Brain microvascular endothelial cell (primary cell): ENCODE measurements at regions not wholly inside any gene's neighbourhood (a gene's known extent, or its start where the extent isn't known, plus 50 kb on each side); places are given as distances from the start of the nearest gene placed in this dataset.
"Not testable (repeated sequence)": the region's sequence is repeated elsewhere in the genome, so short reads cannot be mapped to it uniquely, and the experiment has no call there.

Source experiments
- DNase-seq: peaks from one replicate; pipeline ENCODE4 v3.0.0-alpha.2; 2020
- H3K27ac ChIP-seq: fragments of 250-450 bp; sonication (Bioruptor Pico); 2 replicates; pipeline ENCODE4 v1.5.1; 2020; ENCODE audit warnings: mild to moderate bottlenecking, moderate library complexity
- H3K27me3 ChIP-seq: fragments of 250-450 bp; sonication (Bioruptor Pico); replicated peaks from 2 replicates; pipeline ENCODE4 v1.5.1; 2020; ENCODE audit warnings: mild to moderate bottlenecking
- H3K36me3 ChIP-seq: fragments of 250-450 bp; sonication (Bioruptor Pico); replicated peaks from 2 replicates; pipeline ENCODE4 v1.5.1; 2020; ENCODE audit warnings: mild to moderate bottlenecking
- H3K4me3 ChIP-seq: 2 replicates; pipeline ENCODE4 v1.5.1; 2011; ENCODE audit warnings: low read depth, mild to moderate bottlenecking, control low read depth, low read length, moderate library complexity
- in situ Hi-C: cut with HindIII; loops from 2 replicates; pipeline ENCODE4 v1.10.0; 2017; ENCODE audit warnings: low sequenced_read_pairs, low pct_ligation_motif_present
- TF ChIP-seq, protein P1 (sequence below): IDR thresholded peaks from 2 replicates; pipeline ENCODE4 v1.5.1; 2011; ENCODE audit warnings: low read depth, mild to moderate bottlenecking, moderate library complexity, low read length, control low read depth, inconsistent platforms; ENCODE audit errors: missing control alignments

DNA sequence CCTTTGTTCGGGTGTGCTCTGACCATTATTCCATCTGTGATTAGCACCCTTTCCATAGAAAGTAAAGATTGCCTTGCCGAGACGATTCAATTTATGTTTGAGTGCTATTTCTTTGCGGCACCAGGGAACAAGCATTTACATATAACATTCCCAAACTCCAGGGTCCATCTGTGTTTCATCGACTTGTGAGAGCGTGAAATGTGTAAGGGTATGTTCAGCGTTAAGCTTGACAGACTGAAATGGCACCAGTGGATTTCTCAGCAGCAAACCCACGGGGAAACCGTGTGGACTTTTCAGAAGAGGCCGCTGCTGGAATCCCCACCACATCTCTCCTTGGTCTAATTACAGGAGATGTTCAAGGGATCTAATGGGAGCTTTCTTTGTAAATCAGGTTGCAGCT, 270.5 kb downstream of the TCERG1L start:
- Histone ChIP-seq H3K4me3 (no peak overlapping the region), H3K27ac (no peak overlapping the region), H3K36me3 (no peaks in the 10 kb centered on the region), H3K27me3 (no peaks in the 10 kb centered on the region)
- in situ Hi-C loops = no loop called here
- TF ChIP-seq, protein P1, sequence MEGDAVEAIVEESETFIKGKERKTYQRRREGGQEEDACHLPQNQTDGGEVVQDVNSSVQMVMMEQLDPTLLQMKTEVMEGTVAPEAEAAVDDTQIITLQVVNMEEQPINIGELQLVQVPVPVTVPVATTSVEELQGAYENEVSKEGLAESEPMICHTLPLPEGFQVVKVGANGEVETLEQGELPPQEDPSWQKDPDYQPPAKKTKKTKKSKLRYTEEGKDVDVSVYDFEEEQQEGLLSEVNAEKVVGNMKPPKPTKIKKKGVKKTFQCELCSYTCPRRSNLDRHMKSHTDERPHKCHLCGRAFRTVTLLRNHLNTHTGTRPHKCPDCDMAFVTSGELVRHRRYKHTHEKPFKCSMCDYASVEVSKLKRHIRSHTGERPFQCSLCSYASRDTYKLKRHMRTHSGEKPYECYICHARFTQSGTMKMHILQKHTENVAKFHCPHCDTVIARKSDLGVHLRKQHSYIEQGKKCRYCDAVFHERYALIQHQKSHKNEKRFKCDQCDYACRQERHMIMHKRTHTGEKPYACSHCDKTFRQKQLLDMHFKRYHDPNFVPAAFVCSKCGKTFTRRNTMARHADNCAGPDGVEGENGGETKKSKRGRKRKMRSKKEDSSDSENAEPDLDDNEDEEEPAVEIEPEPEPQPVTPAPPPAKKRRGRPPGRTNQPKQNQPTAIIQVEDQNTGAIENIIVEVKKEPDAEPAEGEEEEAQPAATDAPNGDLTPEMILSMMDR = no peak
- no peak for DNase-seq

DNA sequence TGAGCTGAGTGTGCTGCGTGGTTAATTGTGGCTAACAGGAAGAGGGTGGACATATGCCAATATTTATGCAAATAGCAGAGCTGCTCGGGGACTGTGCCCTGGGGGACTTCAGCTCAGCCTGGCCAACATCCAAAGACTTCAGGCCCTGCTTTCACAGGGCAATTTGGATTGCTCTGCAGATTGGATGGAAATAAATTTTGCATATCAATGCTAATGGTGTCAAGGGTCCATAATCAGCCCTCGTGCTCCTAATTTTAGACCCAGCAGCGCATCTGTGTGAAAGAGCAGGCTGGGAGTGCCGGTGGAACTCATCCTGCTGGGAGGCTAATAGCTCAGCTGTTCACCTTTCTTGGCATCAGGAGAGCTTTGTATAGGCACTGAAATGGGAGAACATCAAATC, 270.1 kb downstream of the TCERG1L start:
- H3K27me3 ChIP-seq = no peaks in the 10 kb centered on the region
- no peak for DNase-seq
- no peak overlapping the region for H3K27ac ChIP-seq
- H3K4me3 ChIP-seq = no peak overlapping the region
- H3K36me3 ChIP-seq = no peaks in the 10 kb centered on the region
- in situ Hi-C loops = no loop called here
- TF ChIP-seq, protein P1 = no peak

DNA sequence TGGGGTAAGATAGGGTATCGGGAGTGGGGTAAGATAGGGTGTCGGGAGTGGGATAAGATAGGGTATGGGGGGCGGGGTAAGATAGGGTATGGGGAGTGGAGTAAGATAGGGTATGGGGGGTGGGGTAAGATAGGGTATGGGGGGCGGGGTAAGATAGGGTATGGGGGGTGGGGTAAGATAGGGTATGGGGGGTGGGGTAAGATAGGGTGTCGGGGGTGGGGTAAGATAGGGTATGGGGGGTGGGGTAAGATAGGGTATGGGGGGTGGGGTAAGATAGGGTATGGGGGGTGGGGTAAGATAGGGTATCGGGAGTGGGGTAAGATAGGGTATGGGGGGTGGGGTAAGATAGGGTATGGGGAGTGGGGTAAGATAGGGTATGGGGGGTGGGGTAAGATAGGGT, 269.5 kb downstream of the TCERG1L start:
- H3K4me3 ChIP-seq, H3K36me3 ChIP-seq, DNase-seq, in situ Hi-C loops, H3K27ac ChIP-seq, H3K27me3 ChIP-seq: not testable (repeated sequence)
